ENCODE measurements at regions not wholly inside any gene's neighbourhood (a gene's known extent, or its start where the extent isn't known, plus 50 kb on each side); places are given as distances from the start of the nearest gene placed in this dataset.

DNA sequence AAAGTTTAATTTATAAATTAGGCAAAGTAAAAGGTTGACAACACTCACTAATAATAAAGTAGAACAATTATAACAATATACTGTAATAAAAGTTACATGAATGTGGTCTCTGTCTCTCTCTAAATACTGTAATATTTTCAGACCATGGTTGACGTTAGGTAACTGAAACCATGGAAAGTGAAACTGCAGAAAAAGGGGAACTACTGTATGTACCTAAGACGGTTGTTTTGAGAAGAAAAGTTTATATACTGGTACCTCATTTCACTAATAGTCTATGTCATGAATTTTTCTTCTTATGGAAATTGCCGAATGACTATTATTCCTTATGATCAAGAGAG is 166.7 kb upstream of the ZNF521 start:
- TF ChIP-seq EZH2 (IDR thresholded peaks at IDR 0.05; ENCODE audit: insufficient read depth, poor library complexity, severe bottlenecking) = no peak
- no peak for TF ChIP-seq EZH2phosphoT487 (IDR thresholded peaks at IDR 0.05; ENCODE audit: insufficient read depth, low read depth)

All from GM23248 (cell line).